ENCODE measurements at regions not wholly inside any gene's neighbourhood (a gene's known extent, or its start where the extent isn't known, plus 50 kb on each side); places are given as distances from the start of the nearest gene placed in this dataset.

DNA sequence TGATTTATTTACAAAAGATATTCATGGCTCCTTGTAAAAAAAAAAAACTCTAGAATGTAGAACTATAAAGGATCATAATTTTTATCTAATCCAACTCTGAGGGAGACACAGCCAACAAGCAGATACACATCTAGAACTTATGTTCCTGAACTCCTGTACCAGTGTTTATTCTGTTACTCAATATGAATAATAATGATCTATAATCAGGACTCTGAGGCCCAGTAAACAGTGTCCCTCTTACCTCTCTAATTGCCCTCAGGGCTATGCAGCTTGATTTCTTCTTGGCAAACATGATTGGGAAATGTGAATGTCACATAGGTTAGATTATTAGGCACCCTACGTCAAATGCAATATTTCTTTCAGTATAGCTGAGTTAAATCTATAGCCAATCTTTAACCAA lies 391.6 kb upstream of the RPS23 start:
- H3K27me3 ChIP-seq (ENCODE audit: insufficient read depth, poor library complexity, severe bottlenecking): no peaks in the 10 kb centered on the region
- no peak for DNase-seq (ENCODE audit: low read depth in 1 of 2, low spot score in 1 of 2)
- H3K4me3 ChIP-seq (replicated peaks; ENCODE audit: insufficient read depth, low read length): no peak overlapping the region
- TF ChIP-seq REST (IDR thresholded peaks at IDR 0.05; ENCODE audit: insufficient replicate concordance, low read depth): no peak
- TF ChIP-seq SPI1 (IDR thresholded peaks at IDR 0.05; ENCODE audit: borderline replicate concordance, low read depth): no peak
- TF ChIP-seq, protein P1, sequence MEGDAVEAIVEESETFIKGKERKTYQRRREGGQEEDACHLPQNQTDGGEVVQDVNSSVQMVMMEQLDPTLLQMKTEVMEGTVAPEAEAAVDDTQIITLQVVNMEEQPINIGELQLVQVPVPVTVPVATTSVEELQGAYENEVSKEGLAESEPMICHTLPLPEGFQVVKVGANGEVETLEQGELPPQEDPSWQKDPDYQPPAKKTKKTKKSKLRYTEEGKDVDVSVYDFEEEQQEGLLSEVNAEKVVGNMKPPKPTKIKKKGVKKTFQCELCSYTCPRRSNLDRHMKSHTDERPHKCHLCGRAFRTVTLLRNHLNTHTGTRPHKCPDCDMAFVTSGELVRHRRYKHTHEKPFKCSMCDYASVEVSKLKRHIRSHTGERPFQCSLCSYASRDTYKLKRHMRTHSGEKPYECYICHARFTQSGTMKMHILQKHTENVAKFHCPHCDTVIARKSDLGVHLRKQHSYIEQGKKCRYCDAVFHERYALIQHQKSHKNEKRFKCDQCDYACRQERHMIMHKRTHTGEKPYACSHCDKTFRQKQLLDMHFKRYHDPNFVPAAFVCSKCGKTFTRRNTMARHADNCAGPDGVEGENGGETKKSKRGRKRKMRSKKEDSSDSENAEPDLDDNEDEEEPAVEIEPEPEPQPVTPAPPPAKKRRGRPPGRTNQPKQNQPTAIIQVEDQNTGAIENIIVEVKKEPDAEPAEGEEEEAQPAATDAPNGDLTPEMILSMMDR (IDR thresholded peaks at IDR 0.05; ENCODE audit: insufficient read depth, low read length): no peak
- H3K27ac ChIP-seq (replicated peaks): no peak overlapping the region

DNA sequence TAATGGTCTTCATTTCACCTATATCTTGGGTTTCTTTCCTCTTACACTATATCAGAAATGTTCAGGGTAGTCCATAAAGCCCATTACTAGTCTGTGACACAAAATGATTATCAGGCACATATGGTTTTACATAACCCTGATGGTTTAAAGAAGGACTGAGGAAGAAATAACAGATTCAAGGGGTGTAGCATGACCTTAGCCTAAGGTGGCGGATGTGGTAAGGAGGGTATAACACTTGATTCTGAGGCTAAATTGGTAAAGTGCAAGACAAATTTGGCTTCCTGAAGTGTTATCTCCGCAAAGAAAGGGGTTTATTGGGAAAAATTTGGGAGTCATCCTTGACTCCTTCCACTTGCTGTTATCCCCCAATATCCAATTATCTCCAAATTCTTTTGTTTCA lies 388.2 kb upstream of the RPS23 start:
- TF ChIP-seq POLR2AphosphoS5 (IDR thresholded peaks at IDR 0.05; ENCODE audit: low read depth): no peak
- no peak for TF ChIP-seq SPI1 (IDR thresholded peaks at IDR 0.05; ENCODE audit: borderline replicate concordance, low read depth)
- no peak for TF ChIP-seq REST (IDR thresholded peaks at IDR 0.05; ENCODE audit: insufficient replicate concordance, low read depth)
- TF ChIP-seq, protein P1 (IDR thresholded peaks at IDR 0.05; ENCODE audit: insufficient read depth, low read length): no peak
- TF ChIP-seq GABPA (IDR thresholded peaks at IDR 0.05; ENCODE audit: low read depth): no peak
- DNase-seq (ENCODE audit: low read depth in 1 of 2, low spot score in 1 of 2): no peak
- Histone ChIP-seq H3K27ac (replicated peaks) (no peak overlapping the region), H3K27me3 (ENCODE audit: insufficient read depth, poor library complexity, severe bottlenecking) (no peaks in the 10 kb centered on the region), H3K4me3 (replicated peaks; ENCODE audit: insufficient read depth, low read length) (no peak overlapping the region)

DNA sequence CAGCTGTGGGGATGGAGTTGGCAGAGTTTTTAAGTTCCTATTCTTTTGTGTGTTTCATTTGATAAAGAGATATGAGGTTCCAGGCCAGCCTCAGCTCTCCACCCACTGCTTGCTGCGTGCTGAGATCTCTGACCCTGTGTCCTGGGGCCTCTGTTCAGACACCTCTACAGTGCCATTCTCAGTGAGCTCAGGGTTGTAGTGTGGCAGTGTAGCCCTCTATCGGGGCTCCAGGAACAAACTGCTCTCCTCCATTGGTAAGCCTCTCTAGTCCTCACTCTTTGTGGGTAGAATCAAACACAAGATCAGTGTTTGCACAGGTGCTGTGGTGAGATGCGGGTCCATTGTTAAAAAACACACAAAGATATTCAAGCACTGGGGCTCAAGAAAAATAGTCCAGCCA lies 386.6 kb upstream of the RPS23 start:
- no peak for DNase-seq (ENCODE audit: low read depth in 1 of 2, low spot score in 1 of 2)
- Histone ChIP-seq H3K4me3 (replicated peaks; ENCODE audit: insufficient read depth, low read length) (no peak overlapping the region), H3K27me3 (ENCODE audit: insufficient read depth, poor library complexity, severe bottlenecking) (no peaks in the 10 kb centered on the region), H3K27ac (replicated peaks) (no peak overlapping the region)
- TF ChIP-seq SPI1 (IDR thresholded peaks at IDR 0.05; ENCODE audit: borderline replicate concordance, low read depth): no peak
- TF ChIP-seq POLR2AphosphoS5 (IDR thresholded peaks at IDR 0.05; ENCODE audit: low read depth): no peak
- TF ChIP-seq, protein P1 (IDR thresholded peaks at IDR 0.05; ENCODE audit: insufficient read depth, low read length): no peak
- TF ChIP-seq GABPA (IDR thresholded peaks at IDR 0.05; ENCODE audit: low read depth): no peak
- TF ChIP-seq REST (IDR thresholded peaks at IDR 0.05; ENCODE audit: insufficient replicate concordance, low read depth): no peak

Data from HL-60 (cell line).